OCI-LY7 (cell line): ENCODE measurements at regions not wholly inside any gene's neighbourhood (a gene's known extent, or its start where the extent isn't known, plus 50 kb on each side); places are given as distances from the start of the nearest gene placed in this dataset.
A peak's percentile ranks its signal among the peaks of the same experiment; 100 is the strongest.

Experiments
- EZH2phosphoT487 ChIP-seq: fragments of 200-600 bp; sonication (generic); IDR thresholded peaks from 2 replicates; pipeline ENCODE4 v1.6.1; 2018; ENCODE audit warnings: low read depth, borderline replicate concordance, mild to moderate bottlenecking, mixed run types, antibody characterized with exemption, low read length, moderate library complexity, mixed read lengths
- TF ChIP-seq, protein P1 (sequence below): fragments of 200-600 bp; sonication (generic); conservative IDR thresholded peaks from 2 replicates; pipeline ENCODE4 v1.5.1; 2014; ENCODE audit warnings: mild to moderate bottlenecking, antibody characterized with exemption, low read length, moderate library complexity, mixed read lengths

- TF ChIP-seq, protein P1, sequence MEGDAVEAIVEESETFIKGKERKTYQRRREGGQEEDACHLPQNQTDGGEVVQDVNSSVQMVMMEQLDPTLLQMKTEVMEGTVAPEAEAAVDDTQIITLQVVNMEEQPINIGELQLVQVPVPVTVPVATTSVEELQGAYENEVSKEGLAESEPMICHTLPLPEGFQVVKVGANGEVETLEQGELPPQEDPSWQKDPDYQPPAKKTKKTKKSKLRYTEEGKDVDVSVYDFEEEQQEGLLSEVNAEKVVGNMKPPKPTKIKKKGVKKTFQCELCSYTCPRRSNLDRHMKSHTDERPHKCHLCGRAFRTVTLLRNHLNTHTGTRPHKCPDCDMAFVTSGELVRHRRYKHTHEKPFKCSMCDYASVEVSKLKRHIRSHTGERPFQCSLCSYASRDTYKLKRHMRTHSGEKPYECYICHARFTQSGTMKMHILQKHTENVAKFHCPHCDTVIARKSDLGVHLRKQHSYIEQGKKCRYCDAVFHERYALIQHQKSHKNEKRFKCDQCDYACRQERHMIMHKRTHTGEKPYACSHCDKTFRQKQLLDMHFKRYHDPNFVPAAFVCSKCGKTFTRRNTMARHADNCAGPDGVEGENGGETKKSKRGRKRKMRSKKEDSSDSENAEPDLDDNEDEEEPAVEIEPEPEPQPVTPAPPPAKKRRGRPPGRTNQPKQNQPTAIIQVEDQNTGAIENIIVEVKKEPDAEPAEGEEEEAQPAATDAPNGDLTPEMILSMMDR: peak; percentile 55
- TF ChIP-seq EZH2phosphoT487: no peak
Measured at GRCh38 chr10:44306762-44307161, 78.1 kb downstream of the CXCL12 start.
